Prostate gland (tissue), 2 donors: ENCODE measurements at regions not wholly inside any gene's neighbourhood (a gene's known extent, or its start where the extent isn't known, plus 50 kb on each side); places are given as distances from the start of the nearest gene placed in this dataset.

Source experiments
- CTCF ChIP-seq, 4 experiments: fragments of 200-600 bp in 2 of 4; fragments of 450-650 bp in 2 of 4; sonication (generic) in 2 of 4; IDR thresholded peaks; 1 replicate in 3 of 4; 2 replicates in 1 of 4; pipeline ENCODE4 v1.5.1; 2016 to 2019; ENCODE audit warnings: antibody characterized with exemption in 4 of 4, mild to moderate bottlenecking in 2 of 4, moderate library complexity in 2 of 4
- POLR2A ChIP-seq: fragments of 450-650 bp; IDR thresholded peaks from one replicate; pipeline ENCODE4 v1.6.1; 2016; ENCODE audit warnings: antibody characterized with exemption, mild to moderate bottlenecking
- POLR2AphosphoS5 ChIP-seq: sonication (generic); formaldehyde crosslinking; IDR thresholded peaks from one replicate; pipeline ENCODE4 v1.6.1; 2017; ENCODE audit warnings: antibody characterized with exemption

- TF ChIP-seq POLR2A = no peak
- TF ChIP-seq CTCF (IDR thresholded peaks at IDR 0.05) = no peak
- no peak for TF ChIP-seq POLR2AphosphoS5
These were observed 208.4 kb downstream of the CENPW start for GRCh38 chr6:126548300-126548699.
